Hematopoietic multipotent progenitor cell treated with erythropoietin and hydrocortisone succinate and interleukin-3 and kit ligand, for 17 days (in vitro differentiated cells): ENCODE measurements at regions not wholly inside any gene's neighbourhood (a gene's known extent, or its start where the extent isn't known, plus 50 kb on each side); places are given as distances from the start of the nearest gene placed in this dataset.

Experiments used
- DNase-seq: peaks from one replicate; pipeline ENCODE4 v3.0.0-alpha.2; 2015; ENCODE audit warnings: low spot score

DNA sequence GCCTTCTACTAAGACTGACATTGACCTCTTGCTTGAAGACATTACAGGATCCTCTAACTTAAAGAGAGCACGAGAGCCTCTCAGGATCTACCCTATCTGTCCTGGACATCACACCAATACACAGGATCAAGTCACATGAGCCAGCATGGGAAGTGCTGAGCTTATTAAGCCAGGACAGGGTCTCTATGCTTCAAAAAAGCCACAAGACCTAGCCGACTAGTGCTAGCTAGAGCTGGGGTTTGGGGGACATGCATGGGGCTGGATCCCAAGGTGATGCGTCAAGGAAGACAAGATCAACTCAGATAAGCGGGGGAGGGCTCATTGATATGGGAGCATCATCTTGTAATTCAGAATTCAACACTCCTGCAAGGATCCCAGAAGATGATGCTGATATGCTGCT lies 167.2 kb upstream of the TAB2 start:
- no peak for DNase-seq

DNA sequence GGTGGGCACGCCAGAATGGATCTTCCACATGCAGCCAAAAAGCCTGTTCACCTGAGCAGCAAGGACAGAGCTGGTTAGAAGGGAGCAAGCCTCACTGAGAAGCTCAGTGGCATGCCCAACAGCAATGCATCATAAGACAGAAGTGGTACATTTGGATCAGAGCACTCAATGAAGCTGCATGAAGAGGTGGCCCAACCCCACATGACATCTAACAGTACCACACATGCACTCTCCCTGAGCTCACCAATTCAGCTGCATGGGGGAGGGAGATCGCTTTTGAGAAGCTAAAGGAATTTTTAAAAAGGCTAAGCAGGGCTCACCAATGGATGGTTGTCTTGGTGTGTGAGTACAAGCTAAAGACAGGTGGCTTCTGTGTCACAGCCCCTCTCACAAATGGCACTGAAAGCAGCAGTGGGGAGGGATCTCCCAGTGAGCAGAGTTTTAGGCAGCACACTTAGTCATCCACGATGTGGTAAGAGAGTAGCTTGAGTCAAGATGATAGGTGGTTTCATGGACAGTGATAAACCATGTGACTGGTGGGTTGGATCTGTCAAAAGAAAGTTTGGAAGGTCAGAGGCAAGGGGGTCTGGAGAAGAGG lies 166.6 kb upstream of the TAB2 start:
- DNase-seq: no peak

DNA sequence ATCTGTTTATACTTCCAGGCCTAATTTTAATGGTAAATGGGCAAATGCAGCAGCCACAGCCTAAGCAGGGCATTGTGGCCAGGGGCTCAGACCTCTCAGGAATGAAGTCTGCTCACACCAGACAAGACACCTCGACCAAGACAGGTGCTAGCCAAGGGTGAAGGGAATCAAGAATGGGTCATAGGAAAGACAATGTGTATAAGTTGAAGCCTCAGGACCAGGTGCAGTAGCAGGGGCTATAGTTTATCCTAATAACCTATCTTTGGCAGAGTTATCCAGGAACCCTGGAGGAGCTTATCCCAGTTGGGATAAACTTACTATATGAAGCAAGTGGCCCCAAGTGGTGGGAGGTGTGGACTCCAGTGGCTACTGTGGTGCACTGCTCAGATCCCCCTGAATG lies 165.0 kb upstream of the TAB2 start:
- no peak for DNase-seq

DNA sequence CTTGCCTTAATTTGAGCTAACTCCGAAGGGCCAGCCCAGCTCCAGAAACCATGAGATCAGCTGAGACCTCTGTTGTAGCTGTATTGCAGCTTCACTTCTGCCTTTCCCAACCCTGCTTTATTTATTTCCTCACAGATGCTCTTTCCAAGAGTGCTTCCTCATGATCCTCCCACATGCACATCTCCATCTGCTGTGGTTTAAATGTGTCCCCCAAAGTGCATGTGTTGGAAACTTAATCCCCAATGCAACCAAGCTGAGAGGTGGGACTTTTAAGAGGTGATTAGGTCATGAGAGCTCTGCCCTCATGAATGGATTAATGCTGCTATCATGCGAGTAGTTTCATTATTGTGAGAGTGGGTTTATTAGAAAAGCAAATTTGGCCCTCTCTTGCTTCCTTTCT lies 164.4 kb upstream of the TAB2 start:
- DNase-seq: no peak

DNA sequence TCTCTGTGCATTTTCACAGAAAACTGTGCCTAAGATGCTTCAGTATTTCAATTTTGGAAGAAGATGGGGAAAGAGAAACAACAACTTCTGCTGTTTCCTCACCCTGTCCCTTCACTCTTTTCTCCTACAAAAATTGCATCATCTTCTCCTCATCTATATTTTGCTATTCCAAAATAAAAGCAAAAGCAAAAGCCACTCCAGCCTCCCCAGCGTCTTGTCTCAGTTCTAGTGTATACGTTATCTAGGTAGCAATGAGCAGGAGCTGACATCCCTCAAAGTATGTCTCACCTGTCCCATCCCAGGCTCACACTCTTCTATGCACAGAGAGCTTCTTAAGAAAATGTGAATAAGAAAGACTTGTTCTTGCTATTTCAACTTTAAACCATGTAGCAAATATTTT lies 163.8 kb upstream of the TAB2 start:
- DNase-seq: no peak

DNA sequence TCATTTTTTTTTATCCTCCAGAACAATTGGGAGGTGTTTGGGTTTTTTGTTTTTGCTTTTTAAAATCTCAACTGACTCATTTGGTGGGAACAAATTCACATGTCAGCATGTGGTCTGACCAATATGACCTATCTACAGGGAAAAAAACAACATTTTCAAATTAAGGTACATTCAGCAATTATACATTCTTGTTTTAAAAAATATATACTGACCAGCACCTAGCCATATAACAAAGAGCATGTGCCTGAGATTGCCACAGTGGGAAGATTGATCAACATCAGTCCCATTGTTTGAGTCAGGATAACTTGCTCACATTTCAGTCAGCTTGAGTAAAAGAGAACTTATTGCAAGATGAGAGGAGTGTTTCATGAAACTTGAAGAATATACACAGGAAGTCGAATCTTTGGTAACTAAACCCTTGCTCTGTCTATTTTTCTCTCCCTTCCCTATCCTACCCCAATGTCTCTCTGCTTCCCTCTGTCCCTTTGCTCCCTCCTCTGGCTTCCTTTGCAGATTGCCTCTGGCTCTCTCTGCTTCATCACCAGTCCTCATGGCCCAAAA lies 163.2 kb upstream of the TAB2 start:
- no peak for DNase-seq

DNA sequence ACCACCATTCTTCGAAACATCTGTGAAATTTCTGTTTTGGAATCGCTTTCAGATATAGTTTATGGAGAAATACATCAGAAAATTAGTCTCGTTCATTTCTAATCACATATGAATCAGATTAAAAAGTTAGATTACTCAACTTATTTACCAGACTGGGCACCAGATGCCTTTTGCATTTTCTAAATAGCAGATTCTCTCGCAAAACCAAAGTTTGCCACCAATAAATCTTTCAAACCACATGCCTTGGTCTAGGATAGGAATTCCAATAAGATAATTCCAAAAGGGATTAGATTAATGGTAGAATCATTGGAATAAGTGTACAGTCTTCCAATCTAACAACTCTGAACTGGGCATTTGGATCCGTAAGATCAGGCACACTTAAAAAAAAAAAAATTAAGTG lies 160.4 kb upstream of the TAB2 start:
- no peak for DNase-seq

DNA sequence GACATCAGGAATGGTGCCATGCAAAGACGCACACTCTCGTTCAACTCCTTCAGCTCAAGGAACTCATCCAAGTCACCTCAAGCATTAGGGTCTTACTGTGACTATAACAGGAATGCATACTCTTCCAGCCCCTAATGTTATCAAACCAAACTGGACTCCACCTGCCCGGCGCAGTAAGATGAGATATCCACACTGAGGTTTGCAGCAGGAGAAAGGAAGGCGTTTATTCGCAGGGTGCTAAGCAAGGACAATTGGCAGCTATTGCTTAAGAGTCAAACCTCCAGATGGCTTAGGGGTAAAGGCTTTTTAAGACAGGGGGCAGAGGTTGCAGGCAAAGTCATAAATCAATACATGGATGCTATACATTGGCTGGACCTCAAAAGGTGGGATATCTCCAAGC lies 159.4 kb upstream of the TAB2 start:
- no peak for DNase-seq

DNA sequence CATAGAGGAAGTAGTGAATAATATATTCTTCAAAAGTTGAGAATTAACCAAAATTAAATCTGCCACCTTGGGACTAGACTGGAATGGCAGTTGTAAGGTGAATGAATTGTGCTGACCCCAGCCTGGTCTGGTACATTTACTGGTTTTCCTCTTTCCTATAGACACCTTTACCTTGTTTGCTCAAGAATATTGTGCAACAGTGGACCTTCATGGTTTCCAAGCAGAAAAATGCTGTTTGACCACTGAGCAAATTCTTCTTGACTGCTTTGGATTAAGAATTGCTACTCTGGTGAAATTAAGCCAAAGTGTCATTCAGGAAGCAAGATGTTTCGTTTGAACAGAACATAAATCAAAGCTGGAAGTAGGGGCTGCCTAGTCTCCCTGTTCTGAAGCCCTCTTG lies 156.6 kb upstream of the TAB2 start:
- DNase-seq: no peak

DNA sequence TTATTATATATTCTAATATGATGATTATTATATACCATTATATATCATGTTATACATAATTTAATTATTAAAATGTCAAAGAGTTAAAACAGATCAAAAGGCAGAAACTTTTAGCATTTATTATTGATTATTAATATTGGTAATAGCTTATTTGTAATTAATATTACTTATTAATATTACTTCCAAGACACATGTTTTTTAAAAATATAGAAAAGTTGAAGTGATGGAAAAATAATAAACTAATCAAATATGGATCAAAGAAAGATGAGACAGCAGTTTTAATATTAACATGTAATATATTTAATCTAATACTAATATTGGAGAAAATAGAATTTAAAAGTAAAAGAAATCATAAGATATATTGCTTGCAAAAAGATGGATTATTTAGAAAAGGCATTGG lies 154.6 kb upstream of the TAB2 start:
- no peak for DNase-seq

DNA sequence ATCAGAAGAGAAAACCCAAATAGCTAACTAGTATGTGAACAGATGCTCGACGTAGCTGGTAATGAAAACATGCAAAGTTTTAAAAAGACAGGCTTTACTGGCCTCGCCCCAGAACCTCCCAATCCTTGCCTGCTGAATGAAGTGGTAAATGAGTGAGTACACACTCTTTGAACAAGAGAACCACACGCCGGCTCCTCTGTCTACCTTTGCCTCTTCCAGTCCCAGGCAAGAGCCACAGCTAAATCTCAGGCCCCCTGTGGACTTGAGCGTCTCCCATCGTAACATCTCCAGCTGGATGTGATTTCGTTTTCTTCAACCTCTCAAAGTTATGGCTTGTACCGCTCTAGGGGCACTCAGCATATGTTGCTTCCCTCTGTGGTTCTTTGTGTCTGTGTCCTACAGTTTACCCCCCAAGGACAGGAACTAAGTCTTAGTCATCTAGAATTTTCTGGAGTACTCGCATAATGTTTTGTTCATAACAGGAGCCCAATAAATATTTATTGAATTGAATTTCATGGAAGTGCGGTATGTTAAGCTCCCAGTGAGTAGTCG lies 153.2 kb upstream of the TAB2 start:
- DNase-seq: no peak

DNA sequence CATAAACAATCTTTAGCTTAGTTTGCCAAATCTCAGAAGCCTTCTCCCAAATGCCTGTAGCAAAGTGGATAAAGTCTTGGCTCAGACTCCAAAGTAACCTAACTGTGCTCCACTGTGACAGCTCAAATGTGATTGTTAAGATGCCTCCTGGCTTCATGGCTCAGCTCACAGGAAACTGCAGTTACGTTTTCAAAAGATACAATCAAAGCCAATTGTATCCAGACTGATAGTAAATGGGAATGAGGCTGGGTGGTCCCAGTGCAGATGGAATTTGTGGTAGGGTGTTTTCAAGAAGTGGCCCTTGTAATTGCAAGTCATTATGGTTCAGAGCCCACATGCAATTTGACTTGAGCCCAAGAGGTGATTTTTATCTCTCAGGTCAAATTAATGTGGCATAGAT lies 151.2 kb upstream of the TAB2 start:
- DNase-seq: no peak

DNA sequence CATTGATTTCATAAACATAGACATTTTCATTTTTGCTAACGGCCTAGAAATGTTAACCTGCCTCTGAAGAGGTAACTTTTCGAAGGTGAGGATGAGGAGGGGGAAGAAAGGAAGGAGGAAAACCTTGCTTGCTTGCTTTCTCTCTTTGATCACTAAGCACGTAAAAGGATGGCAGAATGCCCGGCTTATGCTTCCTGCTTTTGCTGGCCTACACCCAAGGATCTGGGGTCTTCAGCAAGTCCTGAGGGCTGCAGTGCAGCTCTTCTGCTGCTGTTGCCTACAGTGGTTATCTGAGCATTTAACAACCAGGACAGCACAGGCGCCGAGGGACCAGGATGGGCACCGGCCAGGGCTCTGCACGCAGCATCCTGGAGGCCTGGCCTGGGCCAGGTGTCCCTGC lies 150.8 kb upstream of the TAB2 start:
- DNase-seq: no peak

DNA sequence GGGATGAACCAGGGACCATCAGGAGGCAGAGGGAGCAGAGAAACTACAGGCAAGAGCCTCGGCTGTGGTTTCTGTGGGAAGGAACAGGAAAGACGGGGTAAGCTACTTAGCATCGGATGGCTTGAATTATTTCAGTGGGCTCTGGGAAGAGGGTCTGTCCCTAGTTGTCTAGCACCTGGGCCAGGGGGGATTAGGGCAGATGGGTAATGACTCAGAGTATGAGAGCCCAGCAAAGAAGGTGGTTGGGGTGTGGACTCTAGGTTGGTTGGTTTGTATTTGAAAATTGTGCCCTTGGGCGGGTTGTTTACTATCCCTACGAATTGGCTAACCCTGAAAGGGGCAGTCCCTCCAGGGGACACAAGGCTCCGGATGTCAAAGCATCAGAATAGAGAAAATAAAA lies 148.5 kb upstream of the TAB2 start:
- DNase-seq: no peak

DNA sequence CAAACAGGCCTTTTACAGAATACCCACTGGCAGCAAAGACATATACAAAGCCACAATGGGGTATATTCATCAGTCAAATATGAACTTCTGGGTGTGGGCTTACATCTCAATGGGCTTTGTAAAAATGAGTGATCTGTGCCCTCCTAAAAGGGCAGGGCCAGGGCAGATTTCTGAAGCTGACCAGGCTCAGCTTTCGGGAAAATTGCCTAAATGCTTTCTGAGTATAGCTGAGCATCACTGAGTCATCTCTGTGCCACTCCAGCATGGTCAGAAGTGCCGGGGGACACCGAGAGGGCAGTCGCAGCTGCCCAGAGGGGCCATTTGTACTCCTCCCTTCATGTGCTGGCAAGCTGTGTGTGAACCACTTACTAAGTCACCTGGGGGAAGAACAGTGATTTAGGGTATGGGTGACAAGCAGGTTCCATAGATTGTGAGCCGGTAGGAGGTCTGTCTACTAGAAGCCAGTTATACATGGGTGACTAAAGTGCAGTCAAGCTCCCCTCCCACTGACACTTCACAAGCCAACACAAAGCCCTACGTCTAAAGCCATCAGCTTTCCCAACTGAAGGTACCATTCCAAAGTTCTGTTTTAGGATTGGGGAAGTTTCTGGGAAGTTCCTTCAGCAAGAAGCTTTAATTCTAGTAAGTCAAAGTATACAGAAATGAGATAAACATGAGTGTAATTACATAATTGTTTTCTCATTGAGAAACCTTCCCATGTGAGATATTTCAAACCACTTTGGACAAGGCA lies 147.6 kb upstream of the TAB2 start:
- no peak for DNase-seq

DNA sequence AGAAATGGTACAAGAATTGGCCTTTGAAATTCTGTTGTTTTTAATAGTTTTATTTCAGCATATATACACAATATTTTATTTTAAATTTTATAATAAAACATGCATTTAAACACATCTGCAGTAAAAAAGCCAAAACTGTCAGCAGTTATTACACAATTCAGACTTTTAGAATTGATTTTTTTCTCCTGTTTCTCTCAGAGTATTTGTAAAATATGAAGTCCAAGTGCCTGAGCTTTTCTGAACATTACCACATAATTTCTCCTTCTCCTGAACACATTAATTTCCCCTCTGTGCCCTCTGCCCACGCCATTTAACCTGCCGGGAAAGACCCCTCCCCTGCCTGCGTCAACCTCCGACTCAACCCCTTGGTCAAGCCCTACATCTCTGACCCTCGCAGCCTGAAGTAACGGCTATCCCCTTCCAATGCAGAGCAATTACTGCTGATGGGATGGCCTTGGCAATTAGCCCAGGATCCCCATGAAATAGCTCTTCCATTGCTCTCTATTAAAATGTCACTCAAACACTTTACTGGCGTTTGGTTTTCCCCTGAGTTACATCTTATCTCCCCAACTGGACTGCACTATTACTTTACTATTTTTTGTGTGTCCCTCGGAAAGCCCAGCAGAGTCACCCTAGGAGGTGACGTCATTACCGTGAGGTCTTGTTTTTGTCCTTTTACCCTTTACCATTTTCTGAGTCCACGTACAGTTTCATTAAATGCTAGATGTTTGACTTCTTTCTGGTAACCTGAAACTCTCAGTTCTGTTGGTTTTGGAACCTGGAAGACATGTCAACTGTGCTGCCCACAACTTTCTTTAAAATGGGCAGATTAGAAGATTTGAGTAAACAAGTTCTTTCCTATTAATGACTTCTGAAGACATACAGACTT lies 146.7 kb upstream of the TAB2 start:
- DNase-seq: no peak

DNA sequence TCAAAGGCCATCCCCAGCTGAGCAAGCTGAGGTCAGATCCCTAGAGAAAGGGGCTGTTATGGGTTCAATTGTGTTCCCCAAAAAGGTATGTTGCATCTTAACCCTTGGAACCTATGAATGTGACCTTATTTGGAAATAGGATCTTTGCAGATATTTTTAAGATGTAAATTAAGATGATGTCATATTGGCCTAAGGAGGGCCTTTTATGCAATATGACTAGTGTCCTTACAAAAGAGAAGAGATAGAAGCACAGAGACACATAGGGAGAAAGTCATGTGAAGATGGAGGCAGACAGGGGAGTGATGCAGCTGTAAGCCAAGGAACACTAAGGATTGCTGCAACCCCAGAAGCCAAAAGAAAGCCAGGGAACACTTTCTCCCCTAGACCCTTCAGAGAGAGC lies 144.3 kb upstream of the TAB2 start:
- no peak for DNase-seq

DNA sequence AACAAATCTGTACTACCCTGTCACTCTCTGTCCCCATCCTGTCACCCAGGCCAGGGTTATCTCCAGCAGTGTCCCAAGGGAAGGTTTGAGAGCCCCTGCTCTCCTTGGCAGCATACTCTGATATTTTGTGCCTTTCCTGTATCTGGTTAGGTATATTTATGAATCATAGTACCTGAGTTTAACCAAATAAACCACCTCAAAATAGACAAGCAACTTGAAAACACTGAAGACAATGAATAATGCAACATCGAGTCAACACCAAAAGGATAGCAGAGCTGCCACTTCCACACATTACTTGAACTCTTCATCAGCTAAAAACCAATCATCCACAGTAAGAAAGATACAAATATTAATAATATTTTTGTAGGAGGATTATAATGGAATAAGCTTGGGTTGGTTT lies 142.6 kb upstream of the TAB2 start:
- no peak for DNase-seq

DNA sequence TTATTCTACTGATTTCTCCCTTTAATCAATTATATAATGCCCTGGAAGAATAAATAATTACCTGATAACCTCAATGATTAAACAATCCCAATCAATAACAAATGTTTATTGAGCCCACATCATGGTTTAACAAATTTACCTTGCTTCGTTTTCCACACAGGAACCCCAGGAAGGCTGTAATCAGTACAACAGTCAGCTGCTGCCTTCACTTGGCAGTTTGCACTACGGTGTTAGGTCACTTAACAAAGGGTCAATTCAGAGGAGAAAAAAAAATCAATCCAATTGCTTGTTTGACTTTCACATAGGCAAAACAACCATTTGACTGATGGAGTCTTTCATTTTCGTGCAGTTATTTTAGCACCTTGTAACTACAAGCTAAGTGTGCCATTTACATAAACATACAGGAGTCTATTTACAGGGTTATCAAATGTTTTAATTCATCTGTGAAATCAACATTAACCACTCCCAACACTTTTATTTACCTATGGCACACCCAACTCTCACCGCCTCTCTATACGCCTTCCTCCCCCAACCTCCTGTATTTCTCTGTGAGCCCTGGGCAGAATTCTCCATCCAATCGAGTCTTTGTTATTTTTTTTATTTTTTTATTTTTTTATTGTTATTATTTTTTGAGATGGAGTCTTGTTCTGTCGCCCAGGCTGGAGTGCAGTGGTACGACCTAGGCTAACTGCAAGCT lies 140.4 kb upstream of the TAB2 start:
- no peak for DNase-seq

DNA sequence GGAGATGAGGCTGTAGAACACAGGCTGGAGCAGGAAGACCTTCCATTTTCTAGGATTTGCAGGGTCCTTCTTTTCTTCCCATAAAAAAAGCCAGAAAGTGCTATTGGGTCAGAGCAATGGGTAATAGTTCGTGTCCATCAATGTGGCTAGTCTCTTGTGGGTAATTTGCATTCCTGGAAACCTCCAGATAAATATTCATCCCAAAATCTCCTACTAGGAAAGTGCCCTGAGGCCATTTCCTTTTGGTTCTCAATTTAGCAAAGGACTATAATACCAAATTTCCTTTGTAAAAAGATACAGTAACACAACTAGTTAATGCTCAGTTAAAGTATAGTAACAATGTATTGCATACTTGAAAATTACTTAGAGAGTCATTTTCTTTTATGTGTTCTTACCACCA lies 138.1 kb upstream of the TAB2 start:
- DNase-seq: no peak

DNA sequence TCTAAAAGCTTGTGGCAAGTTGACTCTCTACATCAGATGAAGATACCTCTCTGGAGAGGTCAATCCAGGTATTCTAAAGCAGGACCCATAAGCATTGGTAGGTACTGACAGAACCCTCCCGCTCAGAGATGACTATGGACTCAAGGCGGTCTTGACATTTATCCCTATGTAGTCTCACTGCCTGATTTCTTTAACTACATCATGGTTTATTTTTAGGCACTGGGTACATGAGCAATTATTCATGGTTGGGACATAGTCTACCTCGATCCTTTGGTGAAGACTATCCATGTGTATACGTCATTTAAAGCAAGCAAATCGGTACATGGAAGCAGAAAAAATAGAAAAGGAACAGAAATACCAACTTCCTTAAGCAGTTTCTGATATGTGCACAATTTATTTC lies 136.2 kb upstream of the TAB2 start:
- no peak for DNase-seq

DNA sequence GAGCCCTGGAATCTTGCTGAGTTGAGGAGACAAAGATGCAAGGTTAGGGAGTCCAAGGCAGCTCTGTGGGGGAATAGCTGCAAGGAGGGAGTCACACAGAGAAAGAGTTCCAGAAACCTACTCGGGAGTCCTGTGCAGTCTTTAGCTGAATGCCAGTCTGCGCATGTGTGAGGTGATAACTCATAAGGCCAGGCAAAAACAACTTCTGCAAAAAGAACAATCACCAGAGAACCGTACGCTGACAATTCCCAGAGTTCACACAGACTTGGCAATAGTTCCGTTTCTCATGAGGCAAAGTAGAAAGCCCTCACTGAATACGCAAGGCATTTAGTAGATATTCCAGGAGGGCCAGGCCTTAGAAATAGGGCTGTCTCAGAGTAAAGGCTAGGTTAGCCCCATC lies 135.2 kb upstream of the TAB2 start:
- DNase-seq: no peak
